GM20000 (cell line): ENCODE measurements at regions not wholly inside any gene's neighbourhood (a gene's known extent, or its start where the extent isn't known, plus 50 kb on each side); places are given as distances from the start of the nearest gene placed in this dataset.

Source experiments
- DNase-seq: peaks from one replicate; pipeline ENCODE4 v3.0.0; 2012; ENCODE audit warnings: low spot score
- CTCF ChIP-seq: IDR thresholded peaks from 2 replicates; pipeline ENCODE4 v1.5.1; 2012; ENCODE audit warnings: mild to moderate bottlenecking, control low read depth; ENCODE audit errors: extremely low read depth, missing control alignments

GRCh38 chr1:38289034-38289433 is 242.4 kb upstream of the POU3F1 start:
- TF ChIP-seq CTCF: no peak
- DNase-seq: no peak

GRCh38 chr1:38287547-38287946 is 241.0 kb upstream of the POU3F1 start:
- no peak for TF ChIP-seq CTCF
- DNase-seq: no peak

- no peak for DNase-seq
- no peak for TF ChIP-seq CTCF
These were observed 240.4 kb upstream of the POU3F1 start for GRCh38 chr1:38287036-38287435.

- TF ChIP-seq CTCF: no peak
- DNase-seq: no peak
These were observed 239.4 kb upstream of the POU3F1 start for GRCh38 chr1:38285807-38286530.

- no peak for TF ChIP-seq CTCF
- no peak for DNase-seq
These were observed 238.4 kb upstream of the POU3F1 start for GRCh38 chr1:38284953-38285352.

GRCh38 chr1:38283696-38284470 is 237.3 kb upstream of the POU3F1 start:
- no peak for DNase-seq
- TF ChIP-seq CTCF: no peak

GRCh38 chr1:38279148-38279547 is 232.6 kb upstream of the POU3F1 start:
- DNase-seq: no peak

More at GRCh38 chr1:38279148-38279547, 232.6 kb upstream of the POU3F1 start:
- no peak for TF ChIP-seq CTCF
